ENCODE measurements at regions not wholly inside any gene's neighbourhood (a gene's known extent, or its start where the extent isn't known, plus 50 kb on each side); places are given as distances from the start of the nearest gene placed in this dataset.
A peak's percentile ranks its signal among the peaks of the same experiment; 100 is the strongest.

DNA sequence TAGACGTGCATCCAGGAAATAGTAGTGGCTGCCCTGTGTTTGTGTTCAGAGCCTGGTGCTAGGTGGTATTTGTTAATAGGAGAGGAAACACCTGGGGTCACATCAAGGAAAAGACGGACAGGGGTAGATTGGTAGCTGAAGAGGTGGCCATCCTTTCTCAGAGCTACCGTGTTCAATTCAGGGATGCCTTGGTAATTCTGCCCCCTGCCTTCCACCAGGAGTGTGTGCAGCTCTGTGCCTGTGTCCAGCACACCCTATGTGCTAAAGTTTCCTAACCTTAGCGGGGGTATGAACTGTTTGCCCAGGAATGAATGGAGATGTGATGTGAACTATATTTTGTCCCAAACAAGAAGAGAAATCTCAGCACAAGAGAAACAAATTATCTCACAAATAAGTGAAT lies 174.1 kb upstream of the MPHOSPH6 start:
- TF ChIP-seq EP300 (IDR thresholded peaks at IDR 0.05) = no peak
- no peak for TF ChIP-seq POLR2A (IDR thresholded peaks at IDR 0.05; ENCODE audit: low read depth)
- TF ChIP-seq, protein P1, sequence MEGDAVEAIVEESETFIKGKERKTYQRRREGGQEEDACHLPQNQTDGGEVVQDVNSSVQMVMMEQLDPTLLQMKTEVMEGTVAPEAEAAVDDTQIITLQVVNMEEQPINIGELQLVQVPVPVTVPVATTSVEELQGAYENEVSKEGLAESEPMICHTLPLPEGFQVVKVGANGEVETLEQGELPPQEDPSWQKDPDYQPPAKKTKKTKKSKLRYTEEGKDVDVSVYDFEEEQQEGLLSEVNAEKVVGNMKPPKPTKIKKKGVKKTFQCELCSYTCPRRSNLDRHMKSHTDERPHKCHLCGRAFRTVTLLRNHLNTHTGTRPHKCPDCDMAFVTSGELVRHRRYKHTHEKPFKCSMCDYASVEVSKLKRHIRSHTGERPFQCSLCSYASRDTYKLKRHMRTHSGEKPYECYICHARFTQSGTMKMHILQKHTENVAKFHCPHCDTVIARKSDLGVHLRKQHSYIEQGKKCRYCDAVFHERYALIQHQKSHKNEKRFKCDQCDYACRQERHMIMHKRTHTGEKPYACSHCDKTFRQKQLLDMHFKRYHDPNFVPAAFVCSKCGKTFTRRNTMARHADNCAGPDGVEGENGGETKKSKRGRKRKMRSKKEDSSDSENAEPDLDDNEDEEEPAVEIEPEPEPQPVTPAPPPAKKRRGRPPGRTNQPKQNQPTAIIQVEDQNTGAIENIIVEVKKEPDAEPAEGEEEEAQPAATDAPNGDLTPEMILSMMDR (IDR thresholded peaks at IDR 0.05) = peak; percentile 33 to 46 (median 36)
- no peak for TF ChIP-seq POLR2AphosphoS5 (IDR thresholded peaks at IDR 0.05)
